T-cell (primary cell): ENCODE measurements at regions not wholly inside any gene's neighbourhood (a gene's known extent, or its start where the extent isn't known, plus 50 kb on each side); places are given as distances from the start of the nearest gene placed in this dataset.

Experiments
- ATAC-seq, 4 experiments: fragments of 200-7000 bp in 3 of 4; fragments of 150-1000 bp in 1 of 4; cut with Tn5 transposase; replicated peaks in 1 of 4; 1 replicate in 3 of 4; 2 replicates in 1 of 4; pipeline ENCODE4 v1.10.0; 2021; ENCODE audit warnings: moderate library complexity in 3 of 4, mild to moderate bottlenecking in 2 of 4, moderate number of reproducible peaks in 1 of 4
- CTCF ChIA-PET, 2 donors: fragments of 300-600 bp; sonication (Branson Sonifier 250); formaldehyde crosslinking; loops; one replicate each; lab custom pipeline; 2022; ENCODE audit warnings: antibody characterized with exemption in 2 of 2; lab: Charles Lee
- POLR2A ChIA-PET, 2 donors: fragments of 300-600 bp; sonication (Branson Sonifier 250); formaldehyde crosslinking; loops; one replicate each; lab custom pipeline; 2022; ENCODE audit warnings: antibody characterized with exemption in 2 of 2; lab: Charles Lee
- DNase-seq, 35 experiments: peaks; one replicate each; pipeline versions ENCODE4 v3.0.0 to v3.0.0-alpha.2; 2013 to 2023
- H3K27ac ChIP-seq: one replicate; pipeline ENCODE4 v1.5.1; 2013; ENCODE audit warnings: low read length
- H3K27me3 ChIP-seq, 2 experiments: replicated peaks in 1 of 2; 1 replicate in 1 of 2; 2 replicates in 1 of 2; pipeline versions ENCODE4 v1.6.1 to v1.7.0; 2013; ENCODE audit warnings: low read length in 1 of 2, mixed read lengths in 1 of 2; ENCODE audit not compliant: control insufficient read depth in 2 of 2, insufficient read depth in 2 of 2; ENCODE audit errors: extremely low read depth in 1 of 2
- H3K36me3 ChIP-seq, 2 donors: 1 replicate in 1 of 2; 2 replicates in 1 of 2; pipeline versions ENCODE4 v1.6.1 to v1.7.0; 2013; ENCODE audit warnings: low read length in 1 of 2; ENCODE audit not compliant: control insufficient read depth in 2 of 2, insufficient read depth in 1 of 2; ENCODE audit errors: extremely low read depth in 1 of 2
- H3K4me1 ChIP-seq, 2 experiments: 1 replicate in 1 of 2; 2 replicates in 1 of 2; pipeline versions ENCODE4 v1.6.1 to v1.7.0; 2013; ENCODE audit warnings: low read length in 2 of 2, mixed read lengths in 1 of 2; ENCODE audit not compliant: insufficient read depth in 2 of 2, control insufficient read depth in 1 of 2; ENCODE audit errors: extremely low read depth in 1 of 2
- H3K4me3 ChIP-seq, 2 donors: 1 replicate in 1 of 2; 2 replicates in 1 of 2; pipeline versions ENCODE4 v1.5.1 to v1.7.0; 2013; ENCODE audit warnings: mild to moderate bottlenecking in 2 of 2, low read length in 1 of 2, moderate library complexity in 1 of 2; ENCODE audit not compliant: control insufficient read depth in 1 of 2; ENCODE audit errors: extremely low read depth in 1 of 2
- H3K9me3 ChIP-seq: 2 replicates; pipeline ENCODE4 v1.7.0; 2013
- H3K27ac Mint-ChIP-seq, 2 donors: one replicate each; pipeline ENCODE4 v1.8.0; 2020 to 2021; ENCODE audit warnings: mild to moderate bottlenecking in 2 of 2, mixed read lengths in 2 of 2
- H3K27me3 Mint-ChIP-seq, 2 donors: one replicate each; pipeline ENCODE4 v1.8.0; 2021 to 2022; ENCODE audit warnings: mixed read lengths in 2 of 2
- H3K36me3 Mint-ChIP-seq: one replicate; pipeline ENCODE4 v1.8.0; 2021; ENCODE audit warnings: mixed read lengths
- H3K4me1 Mint-ChIP-seq, 3 donors: one replicate each; pipeline ENCODE4 v1.8.0; 2020 to 2022; ENCODE audit warnings: mixed read lengths in 3 of 3, mild to moderate bottlenecking in 1 of 3
- H3K4me3 Mint-ChIP-seq, 3 donors: one replicate each; pipeline ENCODE4 v1.8.0; 2020 to 2022; ENCODE audit warnings: mild to moderate bottlenecking in 3 of 3, mixed read lengths in 3 of 3, moderate library complexity in 3 of 3
- H3K9me3 Mint-ChIP-seq, 3 donors: one replicate each; pipeline ENCODE4 v1.8.0; 2020 to 2022; ENCODE audit warnings: mixed read lengths in 3 of 3
- WGBS: methylation state at CpG from one replicate; pipeline ENCODE4 v1.1.5; 2013; ENCODE audit warnings: missing lambda C conversion rate; ENCODE audit not compliant: insufficient coverage; 5-methylcytosine and 5-hydroxymethylcytosine counted together

DNA sequence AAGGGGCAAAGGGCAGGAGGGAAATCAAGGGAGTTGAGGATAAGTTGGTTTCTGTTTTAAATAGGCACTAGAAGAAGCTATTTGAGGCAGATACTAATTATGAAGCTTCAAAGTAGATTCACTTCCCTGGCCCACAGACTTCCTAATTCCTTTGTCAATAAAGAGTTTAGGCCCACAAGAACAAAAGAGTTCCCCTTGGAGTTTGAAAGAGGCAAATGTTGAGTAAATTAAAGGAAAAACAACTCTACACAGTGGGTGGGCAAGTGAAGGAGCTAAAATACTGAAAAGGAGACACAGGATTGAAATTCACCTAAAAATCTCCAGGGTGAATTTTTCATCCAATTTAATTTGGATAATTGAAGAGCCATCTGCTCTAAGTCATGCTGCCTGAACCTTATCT, 411.7 kb upstream of the RORA start:
- Mint-ChIP-seq H3K4me3 (no peak overlapping the region), H3K27me3 (peaks cover 12 to 37% of the 10 kb centered on the region in 2 donors), H3K27ac (no peak overlapping the region), H3K4me1 (no peaks in the 10 kb centered on the region), H3K9me3 (no peaks in the 10 kb centered on the region), H3K36me3 (no peaks in the 10 kb centered on the region)
- CTCF ChIA-PET: no interaction called here
- Histone ChIP-seq H3K27ac (no peak overlapping the region), H3K36me3 (no peaks in the 10 kb centered on the region), H3K4me1 (no peaks in the 10 kb centered on the region), H3K9me3 (no peaks in the 10 kb centered on the region), H3K27me3 (peaks cover 0 to 9% of the 10 kb centered on the region in 2 experiments), H3K4me3 (no peak overlapping the region)
- no peak for DNase-seq
- POLR2A ChIA-PET: no interaction called here
- ATAC-seq: no peak

DNA sequence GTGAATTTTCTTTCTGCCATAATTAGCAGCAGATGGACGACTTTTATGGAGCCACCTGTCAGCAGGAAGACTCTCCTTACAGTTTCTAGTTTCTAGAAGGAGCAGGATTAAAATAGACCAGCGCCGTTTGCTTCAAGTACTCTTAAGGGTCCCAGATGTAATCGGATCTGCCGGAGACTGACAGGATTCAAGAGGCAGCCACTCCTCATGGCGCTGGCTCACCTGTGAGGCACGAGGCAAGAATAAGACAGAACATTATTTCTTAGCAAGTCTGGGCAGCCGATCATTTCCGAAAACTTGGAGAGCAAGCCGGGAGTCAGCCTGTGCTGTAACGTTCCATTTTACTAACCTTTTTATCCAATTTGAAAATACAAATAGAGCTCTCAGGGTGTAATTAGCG, 410.4 kb upstream of the RORA start:
- Histone ChIP-seq H3K27ac (no peak overlapping the region), H3K27me3 (peaks cover 0 to 8% of the 10 kb centered on the region in 2 experiments), H3K9me3 (no peaks in the 10 kb centered on the region), H3K4me1 (no peaks in the 10 kb centered on the region), H3K36me3 (no peaks in the 10 kb centered on the region), H3K4me3 (no peak overlapping the region)
- H3K4me3 Mint-ChIP-seq: no peak overlapping the region
- H3K27me3 Mint-ChIP-seq: peaks cover 10 to 35% of the 10 kb centered on the region in 2 donors
- no peaks in the 10 kb centered on the region for H3K36me3 Mint-ChIP-seq
- no peak for DNase-seq
- POLR2A ChIA-PET: no interaction called here
- no peaks in the 10 kb centered on the region for H3K4me1 Mint-ChIP-seq
- 81% methylated on average over 10 of the region's 12 CpGs for WGBS
- no peak overlapping the region for H3K27ac Mint-ChIP-seq
- ATAC-seq: no peak
- CTCF ChIA-PET: no interaction called here
- no peaks in the 10 kb centered on the region for H3K9me3 Mint-ChIP-seq

DNA sequence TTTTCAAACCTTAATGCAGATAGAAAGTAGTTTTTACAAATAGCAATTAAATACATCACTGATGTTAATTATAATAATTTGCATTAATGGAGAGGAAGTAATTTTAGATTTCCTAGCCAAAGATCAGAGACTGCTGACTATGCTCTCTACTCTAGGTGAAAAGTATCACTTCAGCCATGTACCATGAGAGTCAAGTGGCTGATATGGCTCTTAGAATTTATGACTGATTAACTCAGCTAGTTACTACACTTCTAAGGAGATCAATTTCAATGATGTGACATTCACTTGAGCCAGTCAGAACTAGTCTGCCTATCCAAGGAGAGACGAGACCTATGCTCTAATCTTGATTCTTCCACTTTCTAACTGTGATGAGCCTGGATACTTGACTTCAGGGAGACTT, 405.7 kb upstream of the RORA start:
- Histone ChIP-seq H3K9me3 (no peaks in the 10 kb centered on the region), H3K4me1 (no peaks in the 10 kb centered on the region), H3K36me3 (no peaks in the 10 kb centered on the region), H3K27ac (no peak overlapping the region), H3K27me3 (no peaks in the 10 kb centered on the region), H3K4me3 (no peak overlapping the region)
- Mint-ChIP-seq H3K27ac (no peak overlapping the region), H3K27me3 (peaks cover 13 to 38% of the 10 kb centered on the region in 2 donors), H3K9me3 (no peaks in the 10 kb centered on the region), H3K4me3 (no peak overlapping the region), H3K4me1 (no peaks in the 10 kb centered on the region), H3K36me3 (no peaks in the 10 kb centered on the region)
- CTCF ChIA-PET: no interaction called here
- ATAC-seq (no peak), DNase-seq (no peak)
- 50% methylated on average over 1 of the region's 1 CpG for WGBS
- POLR2A ChIA-PET: no interaction called here

DNA sequence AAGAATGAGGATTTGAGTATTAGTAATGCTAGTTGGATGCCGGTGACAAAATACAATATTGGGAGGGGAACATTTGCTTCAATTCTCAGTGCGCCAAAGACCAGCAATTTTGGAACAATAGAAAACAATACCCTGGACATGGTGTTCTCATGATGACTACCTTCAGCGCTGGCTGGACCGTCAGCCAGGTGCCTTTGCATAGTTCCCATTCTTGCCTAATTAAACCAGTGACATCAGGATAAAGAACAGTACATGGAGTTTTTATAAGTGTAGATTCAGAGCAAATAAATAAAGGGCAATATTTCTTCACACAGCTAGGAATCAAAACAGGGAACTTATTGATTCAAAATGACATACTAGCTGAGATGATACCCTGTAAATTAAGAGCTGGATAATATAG, 404.8 kb upstream of the RORA start:
- POLR2A ChIA-PET: interaction anchor here in 1 of 2 donors (0.6 kb wide), 1 partner anchor 45 kb away, joined by 3 read pairs; no protein-coding TSS in a partner anchor
- Mint-ChIP-seq H3K4me1 (no peaks in the 10 kb centered on the region), H3K27me3 (peaks cover 13 to 29% of the 10 kb centered on the region in 2 donors), H3K4me3 (no peak overlapping the region), H3K27ac (no peak overlapping the region), H3K36me3 (no peaks in the 10 kb centered on the region), H3K9me3 (no peaks in the 10 kb centered on the region)
- WGBS: 80% methylated on average over 1 of the region's 4 CpGs
- Histone ChIP-seq H3K27ac (no peak overlapping the region), H3K27me3 (no peaks in the 10 kb centered on the region), H3K4me3 (no peak overlapping the region), H3K4me1 (no peaks in the 10 kb centered on the region), H3K9me3 (no peaks in the 10 kb centered on the region), H3K36me3 (no peaks in the 10 kb centered on the region)
- no peak for ATAC-seq
- CTCF ChIA-PET: no interaction called here
- DNase-seq: no peak

DNA sequence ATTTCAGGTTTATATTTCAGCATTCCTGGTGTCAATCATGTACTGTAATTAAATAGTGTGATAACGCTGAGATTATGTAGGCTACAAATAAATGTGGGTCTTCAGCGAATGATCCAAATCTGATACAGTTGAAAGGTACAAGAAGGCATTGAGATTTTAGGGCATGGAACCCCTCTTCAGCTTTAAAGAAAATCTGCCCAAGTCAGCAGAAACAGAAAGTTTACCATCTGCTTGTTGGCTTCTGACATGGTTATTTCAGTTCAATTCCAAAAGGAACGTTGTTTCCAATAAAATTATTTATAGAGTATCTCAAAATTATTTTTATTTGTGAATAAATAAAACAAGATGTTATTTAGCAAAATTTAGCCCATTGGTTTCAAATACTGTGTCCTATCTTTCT, 400.2 kb upstream of the RORA start:
- 100% methylated on average over 1 of the region's 3 CpGs for WGBS
- Mint-ChIP-seq H3K36me3 (no peaks in the 10 kb centered on the region), H3K27me3 (peaks cover 14 to 28% of the 10 kb centered on the region in 2 donors)

DNA sequence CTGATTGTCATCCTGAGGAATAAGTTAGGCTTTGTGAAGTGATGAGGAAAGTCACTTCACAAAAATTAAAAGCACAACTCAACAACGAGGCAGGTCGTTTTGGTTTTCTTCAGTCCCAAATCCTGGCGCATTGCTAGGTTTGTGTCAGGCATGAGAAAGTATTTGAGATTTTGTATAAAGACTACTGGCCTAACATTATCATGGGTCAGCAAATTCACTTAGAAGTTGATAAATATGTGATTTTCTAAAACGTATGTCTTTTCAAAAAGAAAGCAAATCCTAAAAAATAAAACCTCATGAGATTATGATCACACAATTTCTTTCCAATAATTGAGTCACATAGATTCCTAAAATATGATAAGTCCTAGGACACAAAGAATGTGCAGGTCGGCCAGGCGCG, 395.8 kb upstream of the RORA start:
- WGBS: 94% methylated on average over 3 of the region's 7 CpGs
- POLR2A ChIA-PET: no interaction called here

More for the DNA sequence above, 400.2 kb upstream of the RORA start:
- Mint-ChIP-seq H3K9me3 (no peaks in the 10 kb centered on the region), H3K27ac (no peak overlapping the region), H3K4me3 (no peak overlapping the region), H3K4me1 (no peaks in the 10 kb centered on the region)
- Histone ChIP-seq H3K4me1 (no peaks in the 10 kb centered on the region), H3K27ac (no peak overlapping the region), H3K4me3 (no peak overlapping the region), H3K27me3 (no peaks in the 10 kb centered on the region), H3K36me3 (no peaks in the 10 kb centered on the region), H3K9me3 (no peaks in the 10 kb centered on the region)
- DNase-seq (no peak), ATAC-seq (no peak)
- POLR2A ChIA-PET: no interaction called here
- CTCF ChIA-PET: no interaction called here

DNA sequence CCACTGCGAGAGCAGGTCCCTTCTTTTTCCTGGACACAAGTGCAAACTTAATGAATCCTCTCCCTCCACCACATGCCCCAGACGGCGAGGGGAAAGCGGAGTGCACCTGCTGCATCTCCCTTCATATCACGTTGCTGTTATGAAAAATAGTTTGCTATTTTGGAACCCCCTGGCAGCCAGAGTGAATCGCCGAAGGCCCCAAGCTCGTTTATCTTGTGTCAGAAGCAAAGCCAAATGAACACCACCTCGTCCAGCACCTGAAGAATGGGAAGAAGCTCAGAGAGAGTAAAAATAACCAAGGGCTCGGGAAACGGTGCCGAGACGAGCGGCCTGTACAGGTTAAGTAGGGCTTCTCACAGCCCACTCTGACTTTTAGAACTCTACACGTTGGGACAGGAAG, 394.6 kb upstream of the RORA start:
- H3K9me3 Mint-ChIP-seq: no peaks in the 10 kb centered on the region

More for the DNA sequence above, 395.8 kb upstream of the RORA start:
- H3K27ac Mint-ChIP-seq: no peak overlapping the region
- CTCF ChIA-PET: interaction anchor here in 1 of 2 donors (0.5 kb wide), 1 partner anchor 13 kb away, joined by 3 read pairs; no protein-coding TSS in a partner anchor
- Histone ChIP-seq H3K4me1 (no peaks in the 10 kb centered on the region), H3K27ac (no peak overlapping the region), H3K4me3 (no peak overlapping the region), H3K9me3 (no peaks in the 10 kb centered on the region), H3K36me3 (no peaks in the 10 kb centered on the region), H3K27me3 (peaks cover 0 to 5% of the 10 kb centered on the region in 2 experiments)
- H3K9me3 Mint-ChIP-seq: no peaks in the 10 kb centered on the region
- no peak overlapping the region for H3K4me3 Mint-ChIP-seq
- DNase-seq: no peak
- no peaks in the 10 kb centered on the region for H3K36me3 Mint-ChIP-seq
- H3K4me1 Mint-ChIP-seq: no peaks in the 10 kb centered on the region
- ATAC-seq: no peak
- peaks cover 13 to 32% of the 10 kb centered on the region in 2 donors for H3K27me3 Mint-ChIP-seq

More for the DNA sequence above, 394.6 kb upstream of the RORA start:
- Mint-ChIP-seq H3K27me3 (peaks cover 13 to 32% of the 10 kb centered on the region in 2 donors), H3K27ac (no peak overlapping the region), H3K4me1 (no peaks in the 10 kb centered on the region), H3K4me3 (no peak overlapping the region), H3K36me3 (no peaks in the 10 kb centered on the region)
- ATAC-seq (no peak), DNase-seq (no peak)
- 77% methylated on average over 9 of the region's 15 CpGs for WGBS
- CTCF ChIA-PET: no interaction called here
- no peak overlapping the region for H3K4me3 ChIP-seq
- POLR2A ChIA-PET: no interaction called here
- no peaks in the 10 kb centered on the region for H3K36me3 ChIP-seq
- peaks cover 0 to 5% of the 10 kb centered on the region in 2 experiments for H3K27me3 ChIP-seq
- no peaks in the 10 kb centered on the region for H3K4me1 ChIP-seq
- no peaks in the 10 kb centered on the region for H3K9me3 ChIP-seq
- no peak overlapping the region for H3K27ac ChIP-seq
